ENCODE measurements at regions not wholly inside any gene's neighbourhood (a gene's known extent, or its start where the extent isn't known, plus 50 kb on each side); places are given as distances from the start of the nearest gene placed in this dataset.

GRCh38 chr3:5690490-5690889, 503.0 kb downstream of the EDEM1 start:
- DNase-seq, result no peak
- H3K4me2 ChIP-seq, result no peak overlapping the region
- no peaks in the 10 kb centered on the region for H3K27me3 ChIP-seq (ENCODE audit: insufficient read depth, low read depth)
- H3K79me2 ChIP-seq (ENCODE audit: low read depth), result peaks cover 5% of the 10 kb centered on the region; the same call in 1 of the 2 replicates
- H3F3A ChIP-seq (ENCODE audit: insufficient read depth, low read depth), result 0 out of 2 replicates have a peak, but pooled peaks cover 8% of the 10 kb centered on the region
- H3K9me2 ChIP-seq (ENCODE audit: insufficient read depth), result no peaks in the 10 kb centered on the region
- peaks cover 46% of the 10 kb centered on the region for H3K36me3 ChIP-seq (ENCODE audit: low read depth)
- no peaks in the 10 kb centered on the region for H4K20me1 ChIP-seq (ENCODE audit: insufficient read depth)
- H3K4me3 ChIP-seq, result no peak overlapping the region
- CTCF ChIA-PET, result no interaction called here
- H3K27ac ChIP-seq, result no peak overlapping the region
- H3K4me1 ChIP-seq (replicated peaks; ENCODE audit: insufficient read depth), result 0 out of 2 replicates have a peak, but pooled peaks cover 9% of the 10 kb centered on the region
- H2AFZ ChIP-seq, result no peak overlapping the region
- POLR2A ChIA-PET (ENCODE audit: unreplicated experiment), result no interaction called here
- BruUV-seq (replicated peaks), result no TSS peak
- intact Hi-C loops (cut with micrococcal nuclease; ENCODE audit: unreplicated experiment), result no loop called here
- no peak for TF ChIP-seq EZH2 (IDR thresholded peaks at IDR 0.05; ENCODE audit: low read depth)
- H3K9me3 ChIP-seq (ENCODE audit: insufficient read depth, low read depth), result peaks cover 17% of the 10 kb centered on the region; the same call in 1 of the 2 replicates

GRCh38 chr3:5690904-5691532, 503.5 kb downstream of the EDEM1 start:
- TF ChIP-seq EZH2 (IDR thresholded peaks at IDR 0.05; ENCODE audit: low read depth) (no peak), CTCF (conservative IDR thresholded peaks at IDR 0.05) (no peak)
- Histone ChIP-seq H4K20me1 (ENCODE audit: insufficient read depth) (no peaks in the 10 kb centered on the region), H3K9me2 (ENCODE audit: insufficient read depth) (no peaks in the 10 kb centered on the region), H3K27me3 (ENCODE audit: insufficient read depth, low read depth) (no peaks in the 10 kb centered on the region), H2AFZ (no peak overlapping the region), H3K4me1 (replicated peaks; ENCODE audit: insufficient read depth) (0 out of 2 replicates have a peak, but pooled peaks cover 14% of the 10 kb centered on the region), H3K36me3 (ENCODE audit: low read depth) (peaks cover 52% of the 10 kb centered on the region), H3K79me2 (ENCODE audit: low read depth) (peaks cover 10% of the 10 kb centered on the region), H3K27ac (no peak overlapping the region), H3K4me3 (no peak overlapping the region), H3F3A (ENCODE audit: insufficient read depth, low read depth) (0 out of 2 replicates have a peak, but pooled peaks cover 8% of the 10 kb centered on the region), H3K9me3 (ENCODE audit: insufficient read depth, low read depth) (peaks cover 17% of the 10 kb centered on the region; the same call in 1 of the 2 replicates), H3K4me2 (no peak overlapping the region)
- peak in 1 of 2 experiments; percentile 38 for DNase-seq
- ChIA-PET CTCF (no interaction called here), POLR2A (ENCODE audit: unreplicated experiment) (no interaction called here)
- intact Hi-C loops (cut with micrococcal nuclease; ENCODE audit: unreplicated experiment), result no loop called here
- no TSS peak for BruUV-seq (replicated peaks)

- peaks cover 56% of the 10 kb centered on the region for H3K36me3 ChIP-seq (ENCODE audit: low read depth)
- H4K20me1 ChIP-seq (ENCODE audit: insufficient read depth), result no peaks in the 10 kb centered on the region
- H3K4me3 ChIP-seq, result no peak overlapping the region
- peaks cover 17% of the 10 kb centered on the region; the same call in 1 of the 2 replicates for H3K9me3 ChIP-seq (ENCODE audit: insufficient read depth, low read depth)
- H3K27me3 ChIP-seq (ENCODE audit: insufficient read depth, low read depth), result no peaks in the 10 kb centered on the region
- H3K4me2 ChIP-seq, result no peak overlapping the region
- intact Hi-C loops (cut with micrococcal nuclease; ENCODE audit: unreplicated experiment), result no loop called here
- H3K79me2 ChIP-seq (ENCODE audit: low read depth), result peaks cover 24% of the 10 kb centered on the region
- TF ChIP-seq CTCF (conservative IDR thresholded peaks at IDR 0.05) (no peak), EZH2 (IDR thresholded peaks at IDR 0.05; ENCODE audit: low read depth) (no peak)
- H3K4me1 ChIP-seq (replicated peaks; ENCODE audit: insufficient read depth), result peaks cover 26% of the 10 kb centered on the region; the same call in 1 of the 2 replicates
- BruUV-seq (replicated peaks), result no TSS peak
- CTCF ChIA-PET, result no interaction called here
- H3F3A ChIP-seq (ENCODE audit: insufficient read depth, low read depth), result 0 out of 2 replicates have a peak, but pooled peaks cover 8% of the 10 kb centered on the region
- H2AFZ ChIP-seq, result no peak overlapping the region
- POLR2A ChIA-PET (ENCODE audit: unreplicated experiment), result no interaction called here
- H3K27ac ChIP-seq, result no peak overlapping the region
- no peak for DNase-seq
- no peaks in the 10 kb centered on the region for H3K9me2 ChIP-seq (ENCODE audit: insufficient read depth)
Observed at GRCh38 chr3:5692446-5692845, 504.9 kb downstream of the EDEM1 start.
